ENCODE measurements at regions not wholly inside any gene's neighbourhood (a gene's known extent, or its start where the extent isn't known, plus 50 kb on each side); places are given as distances from the start of the nearest gene placed in this dataset.

DNA sequence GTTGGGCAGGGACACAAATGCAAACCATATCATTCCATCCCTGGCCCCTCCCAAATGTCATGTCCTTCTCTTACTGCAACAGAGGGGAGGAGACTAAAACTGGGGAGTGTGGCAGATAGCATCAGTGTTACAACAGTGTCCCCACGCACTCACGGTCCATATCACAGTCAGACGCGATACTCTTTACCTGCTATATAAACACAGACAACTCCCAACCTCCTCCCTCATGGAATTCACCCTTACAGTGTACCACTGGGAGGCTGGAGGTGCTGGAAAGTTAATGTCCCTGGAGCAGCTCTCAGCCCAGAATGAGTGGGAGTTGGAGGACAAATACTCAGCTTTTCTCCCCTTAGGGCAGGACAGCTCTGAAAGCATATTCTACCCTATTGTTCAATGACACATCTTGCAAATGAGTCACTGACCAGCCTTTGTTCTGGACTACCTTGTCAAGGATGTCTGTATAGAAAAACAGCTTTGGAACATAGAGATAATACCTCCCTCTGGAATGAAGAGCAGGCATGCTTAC is 445.9 kb downstream of the SETD4 start:
- TF ChIP-seq, protein P1, sequence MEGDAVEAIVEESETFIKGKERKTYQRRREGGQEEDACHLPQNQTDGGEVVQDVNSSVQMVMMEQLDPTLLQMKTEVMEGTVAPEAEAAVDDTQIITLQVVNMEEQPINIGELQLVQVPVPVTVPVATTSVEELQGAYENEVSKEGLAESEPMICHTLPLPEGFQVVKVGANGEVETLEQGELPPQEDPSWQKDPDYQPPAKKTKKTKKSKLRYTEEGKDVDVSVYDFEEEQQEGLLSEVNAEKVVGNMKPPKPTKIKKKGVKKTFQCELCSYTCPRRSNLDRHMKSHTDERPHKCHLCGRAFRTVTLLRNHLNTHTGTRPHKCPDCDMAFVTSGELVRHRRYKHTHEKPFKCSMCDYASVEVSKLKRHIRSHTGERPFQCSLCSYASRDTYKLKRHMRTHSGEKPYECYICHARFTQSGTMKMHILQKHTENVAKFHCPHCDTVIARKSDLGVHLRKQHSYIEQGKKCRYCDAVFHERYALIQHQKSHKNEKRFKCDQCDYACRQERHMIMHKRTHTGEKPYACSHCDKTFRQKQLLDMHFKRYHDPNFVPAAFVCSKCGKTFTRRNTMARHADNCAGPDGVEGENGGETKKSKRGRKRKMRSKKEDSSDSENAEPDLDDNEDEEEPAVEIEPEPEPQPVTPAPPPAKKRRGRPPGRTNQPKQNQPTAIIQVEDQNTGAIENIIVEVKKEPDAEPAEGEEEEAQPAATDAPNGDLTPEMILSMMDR (IDR thresholded peaks at IDR 0.05) = no peak
- TF ChIP-seq RCOR1 (IDR thresholded peaks at IDR 0.05; ENCODE audit: low read depth, low read length) (no peak), CEBPB (IDR thresholded peaks at IDR 0.05) (no peak)

Data from A549 (cell line).